SK-N-SH (cell line): ENCODE measurements at regions not wholly inside any gene's neighbourhood (a gene's known extent, or its start where the extent isn't known, plus 50 kb on each side); places are given as distances from the start of the nearest gene placed in this dataset.

Source experiments
- CTCF ChIA-PET: fragments of 300-600, 350-600 bp; formaldehyde crosslinking; extraction: SDS; loops from one replicate; lab custom pipeline; 2021; lab: Yijun Ruan, JAX
- POLR2A ChIA-PET: fragments of 350-600 bp; sonication (Branson Sonifier 250); formaldehyde crosslinking; extraction: SDS; loops from one replicate; lab custom pipeline; 2020; ENCODE audit warnings: antibody characterized with exemption, inconsistent platforms; lab: Yijun Ruan, JAX
- DNase-seq: peaks from one replicate; pipeline ENCODE4 v3.0.0; 2012
- H2AFZ ChIP-seq: fragments of 200-600 bp; sonication (generic); 2 replicates; pipeline ENCODE4 v1.8.1; 2016; ENCODE audit warnings: antibody characterized with exemption, mild to moderate bottlenecking, low read depth
- H3F3A ChIP-seq: fragments of 200-600 bp; sonication (generic); replicated peaks from 2 replicates; pipeline ENCODE3; 2016; ENCODE audit warnings: antibody characterized with exemption, mild to moderate bottlenecking; ENCODE audit not compliant: insufficient read depth
- H3K27ac ChIP-seq, 2 experiments: fragments of 200-500 bp in 1 of 2; fragments of 200-600 bp in 1 of 2; sonication (Bioruptor generic) in 1 of 2; sonication (generic), shearing (Covaris generic) in 1 of 2; 2 replicates each; pipeline versions ENCODE4 v1.5.1 to v1.6.1; 2014 to 2016; ENCODE audit warnings: low read depth in 2 of 2, inconsistent platforms in 1 of 2, low read length in 1 of 2, mild to moderate bottlenecking in 1 of 2, mixed read lengths in 1 of 2
- H3K27me3 ChIP-seq: fragments of 200-600 bp; sonication (generic), shearing (Covaris generic); 2 replicates; pipeline ENCODE4 v1.6.1; 2016; ENCODE audit warnings: mixed run types; ENCODE audit not compliant: insufficient read depth
- H3K36me3 ChIP-seq, 2 experiments: fragments of 200-500 bp in 1 of 2; fragments of 200-600 bp in 1 of 2; sonication (Bioruptor generic) in 1 of 2; sonication (generic) in 1 of 2; replicated peaks in 1 of 2; 2 replicates each; pipeline versions ENCODE3 to v1.5.1; 2014 to 2016; ENCODE audit warnings: low read length in 1 of 2, mild to moderate bottlenecking in 1 of 2; ENCODE audit not compliant: insufficient read depth in 2 of 2, control insufficient read depth in 1 of 2
- H3K4me1 ChIP-seq, 2 experiments: fragments of 200-500 bp in 1 of 2; fragments of 200-600 bp in 1 of 2; sonication (Bioruptor generic) in 1 of 2; sonication (generic), shearing (Covaris generic) in 1 of 2; 2 replicates each; pipeline versions ENCODE4 v1.5.1 to v1.6.1; 2014 to 2016; ENCODE audit warnings: low read depth in 1 of 2, low read length in 1 of 2, mixed run types in 1 of 2; ENCODE audit not compliant: insufficient read depth in 2 of 2, control insufficient read depth in 1 of 2
- H3K4me2 ChIP-seq: fragments of 200-600 bp; sonication (generic), shearing (Covaris generic); 2 replicates; pipeline ENCODE4 v1.6.1; 2017; ENCODE audit warnings: mixed run types
- H3K4me3 ChIP-seq, 2 experiments: fragments of 200-500 bp in 1 of 2; fragments of 200-600 bp in 1 of 2; sonication (Bioruptor generic) in 1 of 2; sonication (generic), shearing (Covaris generic) in 1 of 2; 2 replicates each; pipeline versions ENCODE4 v1.5.1 to v1.8.1; 2014 to 2016; ENCODE audit warnings: low read depth in 2 of 2, inconsistent platforms in 1 of 2, low read length in 1 of 2, mild to moderate bottlenecking in 1 of 2, mixed read lengths in 1 of 2, moderate library complexity in 1 of 2
- H3K79me2 ChIP-seq: fragments of 200-600 bp; sonication (generic); 2 replicates; pipeline ENCODE4 v1.8.1; 2017; ENCODE audit warnings: mild to moderate bottlenecking; ENCODE audit not compliant: insufficient read depth
- H3K9ac ChIP-seq: fragments of 200-600 bp; sonication (generic); 2 replicates; pipeline ENCODE4 v1.6.1; 2017; ENCODE audit warnings: mixed run types
- H3K9me2 ChIP-seq: fragments of 200-600 bp; sonication (generic); 2 replicates; pipeline ENCODE4 v1.6.1; 2017; ENCODE audit warnings: mixed run types
- H3K9me3 ChIP-seq: fragments of 200-600 bp; sonication (generic); 2 replicates; pipeline ENCODE4 v1.6.1; 2017; ENCODE audit warnings: mixed run types, mild to moderate bottlenecking, moderate library complexity
- H4K20me1 ChIP-seq: fragments of 200-600 bp; sonication (generic); 2 replicates; pipeline ENCODE4 v1.6.1; 2017; ENCODE audit warnings: mild to moderate bottlenecking, mixed run types; ENCODE audit not compliant: insufficient read depth
- CHD2 ChIP-seq: fragments of 150-350 bp; IDR thresholded peaks from 2 replicates; pipeline ENCODE4 v1.6.1; 2018; ENCODE audit warnings: low read length; ENCODE audit not compliant: partially characterized antibody
- EP300 ChIP-seq, 2 experiments: IDR thresholded peaks; 2 replicates each; pipeline versions ENCODE4 v1.4.0 to v1.6.1; 2012; ENCODE audit warnings: borderline replicate concordance in 1 of 2, low read depth in 1 of 2, low read length in 1 of 2
- EZH2phosphoT487 ChIP-seq: fragments of 200-600 bp; sonication (generic); IDR thresholded peaks from 2 replicates; pipeline ENCODE4 v1.6.1; 2017; ENCODE audit warnings: low read depth, mixed run types, mild to moderate bottlenecking, antibody characterized with exemption, moderate library complexity, borderline replicate concordance
- FOSL2 ChIP-seq: IDR thresholded peaks from 2 replicates; pipeline ENCODE4 v1.4.0; 2012; ENCODE audit warnings: low read depth, mild to moderate bottlenecking, moderate library complexity, borderline replicate concordance
- FOXJ3 ChIP-seq: sonication (generic); formaldehyde crosslinking; IDR thresholded peaks from 2 replicates; pipeline ENCODE4 v1.5.1; 2020; ENCODE audit warnings: mild to moderate bottlenecking, missing genetic modification reagents
- FOXM1 ChIP-seq: IDR thresholded peaks from 2 replicates; pipeline ENCODE4 v1.4.0; 2012; ENCODE audit warnings: low read depth, mild to moderate bottlenecking
- GABPA ChIP-seq: IDR thresholded peaks from 2 replicates; pipeline ENCODE4 v1.4.0; 2012; ENCODE audit warnings: low read depth, mild to moderate bottlenecking
- GATA2 ChIP-seq: sonication (generic); formaldehyde crosslinking; IDR thresholded peaks from 2 replicates; pipeline ENCODE4 v1.5.0; 2020; ENCODE audit warnings: mild to moderate bottlenecking, missing genetic modification reagents
- MXI1 ChIP-seq: IDR thresholded peaks from 2 replicates; pipeline ENCODE4 v1.6.1; 2012; ENCODE audit warnings: mild to moderate bottlenecking, low read depth, low read length, improper control_type of control experiment
- NFIC ChIP-seq: IDR thresholded peaks from 2 replicates; pipeline ENCODE4 v1.4.0; 2012; ENCODE audit warnings: borderline replicate concordance
- NRF1 ChIP-seq: IDR thresholded peaks from 2 replicates; pipeline ENCODE4 v1.6.1; 2012; ENCODE audit warnings: low read depth, mild to moderate bottlenecking, low read length
- RAD21 ChIP-seq: IDR thresholded peaks from 2 replicates; pipeline ENCODE4 v1.6.1; 2012; ENCODE audit warnings: mild to moderate bottlenecking, low read length
- SIN3A ChIP-seq: IDR thresholded peaks from 2 replicates; pipeline ENCODE4 v1.6.1; 2012; ENCODE audit warnings: low read depth, mild to moderate bottlenecking, low read length, moderate library complexity, borderline replicate concordance
- TAF1 ChIP-seq: IDR thresholded peaks from 2 replicates; pipeline ENCODE4 v1.6.1; 2012; ENCODE audit warnings: low read depth, mild to moderate bottlenecking, low read length, moderate library complexity, borderline replicate concordance
- WGBS: methylation state at CpG from one replicate; pipeline ENCODE4 v1.1.6; 2017; ENCODE audit warnings: low lambda C conversion rate; 5-methylcytosine and 5-hydroxymethylcytosine counted together
- TF ChIP-seq, protein P1 (sequence below): IDR thresholded peaks from 2 replicates; pipeline ENCODE4 v1.4.0; 2012; ENCODE audit warnings: low read depth, borderline replicate concordance
- TF ChIP-seq, protein P2 (sequence below): IDR thresholded peaks from 2 replicates; pipeline ENCODE4; 2012
- TF ChIP-seq, protein P3 (sequence below): IDR thresholded peaks from 2 replicates; pipeline ENCODE4 v1.6.1; 2012; ENCODE audit warnings: mild to moderate bottlenecking, low read depth, low read length, moderate library complexity
- TF ChIP-seq, protein P4 (sequence below): fragments of 200-600 bp; sonication (generic); IDR thresholded peaks from 2 replicates; pipeline ENCODE4 v1.6.1; 2017; ENCODE audit warnings: antibody characterized with exemption, mild to moderate bottlenecking, moderate library complexity

DNA sequence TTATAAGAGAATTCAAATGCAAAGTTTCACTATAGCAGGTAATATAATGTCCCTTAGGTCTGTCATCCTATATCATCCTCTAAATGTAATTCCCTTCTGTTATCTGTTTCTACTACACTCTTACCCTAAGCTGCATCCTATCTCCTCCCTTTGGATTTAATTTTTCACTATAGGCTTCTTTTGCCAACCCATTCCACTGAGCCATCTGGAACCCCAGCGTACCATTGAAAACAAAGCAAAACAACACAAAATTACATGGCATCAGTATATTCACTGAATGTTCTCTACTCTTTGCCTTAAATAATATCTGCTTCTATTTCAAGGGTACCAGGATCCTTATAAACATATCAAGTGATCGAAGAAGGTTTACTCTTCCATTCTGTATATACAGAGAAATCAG, 1530.2 kb upstream of the LRRTM3 start:
- Histone ChIP-seq H3K79me2 (no peaks in the 10 kb centered on the region), H3K27me3 (no peaks in the 10 kb centered on the region), H3F3A (peaks cover 19% of the 10 kb centered on the region), H2AFZ (no peak overlapping the region), H3K4me3 (no peak overlapping the region), H3K4me2 (0 out of 2 replicates have a peak overlapping the region, but pooled peaks have one; percentile 36), H3K36me3 (no peaks in the 10 kb centered on the region), H3K4me1 (no peaks in the 10 kb centered on the region; a peak in 1 of 4 replicates), H3K27ac (peak overlapping the region in 1 of 2 experiments; percentile 71; a peak in 1 of 4 replicates), H3K9me2 (no peaks in the 10 kb centered on the region), H3K9me3 (no peaks in the 10 kb centered on the region), H4K20me1 (no peaks in the 10 kb centered on the region), H3K9ac (no peak overlapping the region)
- 87% methylated on average over 2 of the region's 2 CpGs for whole genome bisulfite sequencing
- ChIA-PET POLR2A (no interaction called here), CTCF (interaction anchor here (1.1 kb wide), 1 partner anchor 11 kb away, joined by 3 read pairs; no protein-coding TSS in a partner anchor)
- TF ChIP-seq, protein P1, sequence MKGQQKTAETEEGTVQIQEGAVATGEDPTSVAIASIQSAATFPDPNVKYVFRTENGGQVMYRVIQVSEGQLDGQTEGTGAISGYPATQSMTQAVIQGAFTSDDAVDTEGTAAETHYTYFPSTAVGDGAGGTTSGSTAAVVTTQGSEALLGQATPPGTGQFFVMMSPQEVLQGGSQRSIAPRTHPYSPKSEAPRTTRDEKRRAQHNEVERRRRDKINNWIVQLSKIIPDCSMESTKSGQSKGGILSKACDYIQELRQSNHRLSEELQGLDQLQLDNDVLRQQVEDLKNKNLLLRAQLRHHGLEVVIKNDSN = no peak
- TF ChIP-seq, protein P2, sequence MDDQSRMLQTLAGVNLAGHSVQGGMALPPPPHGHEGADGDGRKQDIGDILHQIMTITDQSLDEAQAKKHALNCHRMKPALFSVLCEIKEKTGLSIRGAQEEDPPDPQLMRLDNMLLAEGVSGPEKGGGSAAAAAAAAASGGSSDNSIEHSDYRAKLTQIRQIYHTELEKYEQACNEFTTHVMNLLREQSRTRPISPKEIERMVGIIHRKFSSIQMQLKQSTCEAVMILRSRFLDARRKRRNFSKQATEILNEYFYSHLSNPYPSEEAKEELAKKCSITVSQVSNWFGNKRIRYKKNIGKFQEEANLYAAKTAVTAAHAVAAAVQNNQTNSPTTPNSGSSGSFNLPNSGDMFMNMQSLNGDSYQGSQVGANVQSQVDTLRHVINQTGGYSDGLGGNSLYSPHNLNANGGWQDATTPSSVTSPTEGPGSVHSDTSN = no peak
- no peak for TF ChIP-seq FOXJ3 (CRISPR knock-in tag)
- no peak for TF ChIP-seq SIN3A
- TF ChIP-seq CHD2 = no peak
- no peak for TF ChIP-seq EP300 (IDR thresholded peaks at IDR 0.05; ENCODE audit: borderline replicate concordance in 1 of 2, low read depth in 1 of 2, low read length in 1 of 2)
- TF ChIP-seq EZH2phosphoT487 = no peak
- no peak for TF ChIP-seq GATA2 (CRISPR knock-in tag)
- no peak for TF ChIP-seq GABPA
- no peak for TF ChIP-seq FOXM1
- no peak for TF ChIP-seq NFIC
- no peak for TF ChIP-seq MXI1
- TF ChIP-seq, protein P3, sequence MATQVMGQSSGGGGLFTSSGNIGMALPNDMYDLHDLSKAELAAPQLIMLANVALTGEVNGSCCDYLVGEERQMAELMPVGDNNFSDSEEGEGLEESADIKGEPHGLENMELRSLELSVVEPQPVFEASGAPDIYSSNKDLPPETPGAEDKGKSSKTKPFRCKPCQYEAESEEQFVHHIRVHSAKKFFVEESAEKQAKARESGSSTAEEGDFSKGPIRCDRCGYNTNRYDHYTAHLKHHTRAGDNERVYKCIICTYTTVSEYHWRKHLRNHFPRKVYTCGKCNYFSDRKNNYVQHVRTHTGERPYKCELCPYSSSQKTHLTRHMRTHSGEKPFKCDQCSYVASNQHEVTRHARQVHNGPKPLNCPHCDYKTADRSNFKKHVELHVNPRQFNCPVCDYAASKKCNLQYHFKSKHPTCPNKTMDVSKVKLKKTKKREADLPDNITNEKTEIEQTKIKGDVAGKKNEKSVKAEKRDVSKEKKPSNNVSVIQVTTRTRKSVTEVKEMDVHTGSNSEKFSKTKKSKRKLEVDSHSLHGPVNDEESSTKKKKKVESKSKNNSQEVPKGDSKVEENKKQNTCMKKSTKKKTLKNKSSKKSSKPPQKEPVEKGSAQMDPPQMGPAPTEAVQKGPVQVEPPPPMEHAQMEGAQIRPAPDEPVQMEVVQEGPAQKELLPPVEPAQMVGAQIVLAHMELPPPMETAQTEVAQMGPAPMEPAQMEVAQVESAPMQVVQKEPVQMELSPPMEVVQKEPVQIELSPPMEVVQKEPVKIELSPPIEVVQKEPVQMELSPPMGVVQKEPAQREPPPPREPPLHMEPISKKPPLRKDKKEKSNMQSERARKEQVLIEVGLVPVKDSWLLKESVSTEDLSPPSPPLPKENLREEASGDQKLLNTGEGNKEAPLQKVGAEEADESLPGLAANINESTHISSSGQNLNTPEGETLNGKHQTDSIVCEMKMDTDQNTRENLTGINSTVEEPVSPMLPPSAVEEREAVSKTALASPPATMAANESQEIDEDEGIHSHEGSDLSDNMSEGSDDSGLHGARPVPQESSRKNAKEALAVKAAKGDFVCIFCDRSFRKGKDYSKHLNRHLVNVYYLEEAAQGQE = no peak
- no peak for TF ChIP-seq NRF1
- TF ChIP-seq, protein P4, sequence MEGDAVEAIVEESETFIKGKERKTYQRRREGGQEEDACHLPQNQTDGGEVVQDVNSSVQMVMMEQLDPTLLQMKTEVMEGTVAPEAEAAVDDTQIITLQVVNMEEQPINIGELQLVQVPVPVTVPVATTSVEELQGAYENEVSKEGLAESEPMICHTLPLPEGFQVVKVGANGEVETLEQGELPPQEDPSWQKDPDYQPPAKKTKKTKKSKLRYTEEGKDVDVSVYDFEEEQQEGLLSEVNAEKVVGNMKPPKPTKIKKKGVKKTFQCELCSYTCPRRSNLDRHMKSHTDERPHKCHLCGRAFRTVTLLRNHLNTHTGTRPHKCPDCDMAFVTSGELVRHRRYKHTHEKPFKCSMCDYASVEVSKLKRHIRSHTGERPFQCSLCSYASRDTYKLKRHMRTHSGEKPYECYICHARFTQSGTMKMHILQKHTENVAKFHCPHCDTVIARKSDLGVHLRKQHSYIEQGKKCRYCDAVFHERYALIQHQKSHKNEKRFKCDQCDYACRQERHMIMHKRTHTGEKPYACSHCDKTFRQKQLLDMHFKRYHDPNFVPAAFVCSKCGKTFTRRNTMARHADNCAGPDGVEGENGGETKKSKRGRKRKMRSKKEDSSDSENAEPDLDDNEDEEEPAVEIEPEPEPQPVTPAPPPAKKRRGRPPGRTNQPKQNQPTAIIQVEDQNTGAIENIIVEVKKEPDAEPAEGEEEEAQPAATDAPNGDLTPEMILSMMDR = no peak
- TF ChIP-seq TAF1 = no peak
- TF ChIP-seq FOSL2 = no peak
- no peak for TF ChIP-seq RAD21
- no peak for DNase-seq
